SH-SY5Y (cell line): ENCODE measurements at regions not wholly inside any gene's neighbourhood (a gene's known extent, or its start where the extent isn't known, plus 50 kb on each side); places are given as distances from the start of the nearest gene placed in this dataset.

Source experiments
- GATA2 ChIP-seq: IDR thresholded peaks from 2 replicates; pipeline ENCODE4 v1.6.1; 2011; ENCODE audit warnings: mild to moderate bottlenecking, low read depth, low read length
- GATA3 ChIP-seq: IDR thresholded peaks from 2 replicates; pipeline ENCODE4 v1.6.1; 2011; ENCODE audit warnings: low read depth, mild to moderate bottlenecking, low read length, moderate library complexity

- TF ChIP-seq GATA2 (no peak), GATA3 (no peak)
These were observed 272.0 kb downstream of the PTPRC start for GRCh38 chr1:198910816-198911215.
